Neural progenitor cell (in vitro differentiated cells): ENCODE measurements at regions not wholly inside any gene's neighbourhood (a gene's known extent, or its start where the extent isn't known, plus 50 kb on each side); places are given as distances from the start of the nearest gene placed in this dataset.

Experiments used
- DNase-seq: peaks from one replicate; pipeline ENCODE4 v3.0.0-alpha.2; 2016; ENCODE audit warnings: low spot score
- H2AFZ ChIP-seq: fragments of 200-600 bp; sonication (generic); replicated peaks from 2 replicates; pipeline ENCODE4 v1.6.1; 2016; ENCODE audit warnings: antibody characterized with exemption
- H3F3A ChIP-seq: fragments of 200-600 bp; sonication (generic); 2 replicates; pipeline ENCODE4 v1.6.1; 2016; ENCODE audit warnings: antibody characterized with exemption, low read depth
- H3K27ac ChIP-seq: fragments of 200-600 bp; sonication (generic); 2 replicates; pipeline ENCODE4 v1.5.1; 2016; ENCODE audit warnings: mild to moderate bottlenecking
- H3K27me3 ChIP-seq: fragments of 200-600 bp; sonication (generic); 2 replicates; pipeline ENCODE4 v1.6.1; 2016; ENCODE audit warnings: mild to moderate bottlenecking, moderate library complexity
- H3K36me3 ChIP-seq: fragments of 200-600 bp; sonication (generic); 2 replicates; pipeline ENCODE4 v1.5.1; 2016
- H3K4me1 ChIP-seq: fragments of 200-600 bp; sonication (generic); 2 replicates; pipeline ENCODE4 v1.6.1; 2016; ENCODE audit warnings: mixed run types
- H3K4me2 ChIP-seq: fragments of 200-600 bp; sonication (generic); 2 replicates; pipeline ENCODE4 v1.6.1; 2016
- H3K4me3 ChIP-seq: fragments of 200-600 bp; sonication (generic); 2 replicates; pipeline ENCODE4 v1.5.1; 2016
- H3K79me2 ChIP-seq: fragments of 200-600 bp; sonication (generic); 2 replicates; pipeline ENCODE4 v1.6.1; 2016; ENCODE audit warnings: low read depth
- H3K9ac ChIP-seq: fragments of 200-600 bp; sonication (generic); 2 replicates; pipeline ENCODE4 v1.6.1; 2016
- H3K9me3 ChIP-seq: fragments of 200-600 bp; sonication (generic); 2 replicates; pipeline ENCODE4 v1.5.1; 2016; ENCODE audit warnings: low read depth
- H4K20me1 ChIP-seq: fragments of 200-600 bp; sonication (generic); 2 replicates; pipeline ENCODE4 v1.6.1; 2016; ENCODE audit warnings: low read depth
- H3K27ac Mint-ChIP-seq: 3 replicates; pipeline ENCODE4 v1.8.0; 2021; ENCODE audit warnings: mixed read lengths
- H3K27me3 Mint-ChIP-seq: 2 replicates; pipeline ENCODE4 v1.8.0; 2022; ENCODE audit warnings: low read depth, mild to moderate bottlenecking, inconsistent platforms, moderate library complexity, mixed read lengths; ENCODE audit not compliant: insufficient read depth
- H3K36me3 Mint-ChIP-seq: 3 replicates; pipeline ENCODE4 v1.8.0; 2021; ENCODE audit warnings: mixed read lengths
- H3K4me1 Mint-ChIP-seq: 3 replicates; pipeline ENCODE4 v1.8.0; 2021; ENCODE audit warnings: mixed read lengths
- H3K4me3 Mint-ChIP-seq: 3 replicates; pipeline ENCODE4 v1.8.0; 2021; ENCODE audit warnings: mild to moderate bottlenecking, moderate library complexity, mixed read lengths
- H3K9me3 Mint-ChIP-seq: 3 replicates; pipeline ENCODE4 v1.8.0; 2020; ENCODE audit warnings: mixed read lengths
- CTCF ChIP-seq: fragments of 200-600 bp; sonication (generic); IDR thresholded peaks from 2 replicates; pipeline ENCODE4 v1.5.1; 2017; ENCODE audit warnings: antibody characterized with exemption, mild to moderate bottlenecking
- EZH2 ChIP-seq: fragments of 200-600 bp; sonication (generic); IDR thresholded peaks from 2 replicates; pipeline ENCODE4 v1.6.1; 2017; ENCODE audit warnings: antibody characterized with exemption, mild to moderate bottlenecking, moderate library complexity
- EZH2phosphoT487 ChIP-seq: fragments of 200-600 bp; sonication (generic); IDR thresholded peaks from 2 replicates; pipeline ENCODE4 v1.6.1; 2017; ENCODE audit warnings: antibody characterized with exemption

GRCh38 chr6:20348041-20348440 is 53.6 kb upstream of the E2F3 start:
- H3K4me2 ChIP-seq: no peak overlapping the region
- no peaks in the 10 kb centered on the region for H3K79me2 ChIP-seq
- H2AFZ ChIP-seq: no peak overlapping the region
- no peaks in the 10 kb centered on the region for H3F3A ChIP-seq
- Mint-ChIP-seq H3K4me3 (no peak overlapping the region), H3K4me1 (peaks cover 4% of the 10 kb centered on the region), H3K9me3 (peaks cover under 1% of the 10 kb centered on the region), H3K36me3 (no peaks in the 10 kb centered on the region), H3K27ac (no peak overlapping the region), H3K27me3 (peaks cover 2% of the 10 kb centered on the region)
- no peak overlapping the region for H3K4me3 ChIP-seq
- no peak overlapping the region for H3K9ac ChIP-seq
- no peaks in the 10 kb centered on the region for H3K9me3 ChIP-seq
- no peaks in the 10 kb centered on the region for H3K36me3 ChIP-seq
- no peak for DNase-seq
- no peak for TF ChIP-seq EZH2
- no peak for TF ChIP-seq EZH2phosphoT487
- TF ChIP-seq CTCF: no peak
- H3K4me1 ChIP-seq: no peaks in the 10 kb centered on the region
- no peak overlapping the region for H3K27ac ChIP-seq
- no peaks in the 10 kb centered on the region for H4K20me1 ChIP-seq
- H3K27me3 ChIP-seq: no peaks in the 10 kb centered on the region

GRCh38 chr6:20349225-20349624 is 52.5 kb upstream of the E2F3 start:
- Histone ChIP-seq H3K4me3 (no peak overlapping the region), H3K9me3 (no peaks in the 10 kb centered on the region), H2AFZ (no peak overlapping the region), H3K79me2 (no peaks in the 10 kb centered on the region), H3F3A (no peaks in the 10 kb centered on the region), H4K20me1 (no peaks in the 10 kb centered on the region), H3K36me3 (no peaks in the 10 kb centered on the region), H3K9ac (no peak overlapping the region), H3K4me1 (no peaks in the 10 kb centered on the region), H3K27ac (no peak overlapping the region), H3K27me3 (no peaks in the 10 kb centered on the region), H3K4me2 (no peak overlapping the region)
- peaks cover 4% of the 10 kb centered on the region for H3K9me3 Mint-ChIP-seq
- TF ChIP-seq EZH2phosphoT487 (no peak), EZH2 (no peak), CTCF (no peak)
- H3K27me3 Mint-ChIP-seq: peaks cover 2% of the 10 kb centered on the region
- H3K4me3 Mint-ChIP-seq: no peak overlapping the region
- no peak for DNase-seq
- no peaks in the 10 kb centered on the region for H3K36me3 Mint-ChIP-seq
- no peak overlapping the region for H3K27ac Mint-ChIP-seq
- H3K4me1 Mint-ChIP-seq: peaks cover 4% of the 10 kb centered on the region

GRCh38 chr6:20350215-20350614 is 51.5 kb upstream of the E2F3 start:
- H3K27ac Mint-ChIP-seq: no peak overlapping the region
- peak; percentile 10 for DNase-seq
- Histone ChIP-seq H3K9me3 (no peaks in the 10 kb centered on the region), H3K36me3 (no peaks in the 10 kb centered on the region), H3K4me3 (no peak overlapping the region), H3K27ac (no peak overlapping the region), H3K79me2 (no peaks in the 10 kb centered on the region), H3K9ac (no peak overlapping the region), H2AFZ (no peak overlapping the region), H3K4me2 (no peak overlapping the region), H3K4me1 (no peaks in the 10 kb centered on the region), H4K20me1 (no peaks in the 10 kb centered on the region), H3K27me3 (no peaks in the 10 kb centered on the region), H3F3A (no peaks in the 10 kb centered on the region)
- peaks cover 4% of the 10 kb centered on the region for H3K4me1 Mint-ChIP-seq
- no peaks in the 10 kb centered on the region for H3K36me3 Mint-ChIP-seq
- H3K27me3 Mint-ChIP-seq: peaks cover 2% of the 10 kb centered on the region
- H3K9me3 Mint-ChIP-seq: peaks cover 4% of the 10 kb centered on the region
- TF ChIP-seq EZH2 (no peak), CTCF (no peak), EZH2phosphoT487 (no peak)
- no peak overlapping the region for H3K4me3 Mint-ChIP-seq
